Right lobe of liver (tissue), 4 donors: ENCODE measurements at regions not wholly inside any gene's neighbourhood (a gene's known extent, or its start where the extent isn't known, plus 50 kb on each side); places are given as distances from the start of the nearest gene placed in this dataset.

ENCODE experiments used
- POLR2A ChIP-seq: fragments of 450-650 bp; IDR thresholded peaks from one replicate; pipeline ENCODE4 v1.6.1; 2017; ENCODE audit warnings: antibody characterized with exemption, mild to moderate bottlenecking
- TF ChIP-seq, protein P1 (sequence below), 4 donors: fragments of 200-600 bp in 3 of 4; fragments of 450-650 bp in 1 of 4; IDR thresholded peaks; one replicate each; pipeline versions ENCODE4 v1.5.1 to v1.8.0; 2016 to 2022; ENCODE audit warnings: antibody characterized with exemption in 4 of 4, mild to moderate bottlenecking in 2 of 4
- donor health status: DM: no; HTN: no; CAD: no.
- donor health status: DM: no; HTN: no; CAD: no.
- donor health status: DM: no; HTN: yes; CAD: no.

DNA sequence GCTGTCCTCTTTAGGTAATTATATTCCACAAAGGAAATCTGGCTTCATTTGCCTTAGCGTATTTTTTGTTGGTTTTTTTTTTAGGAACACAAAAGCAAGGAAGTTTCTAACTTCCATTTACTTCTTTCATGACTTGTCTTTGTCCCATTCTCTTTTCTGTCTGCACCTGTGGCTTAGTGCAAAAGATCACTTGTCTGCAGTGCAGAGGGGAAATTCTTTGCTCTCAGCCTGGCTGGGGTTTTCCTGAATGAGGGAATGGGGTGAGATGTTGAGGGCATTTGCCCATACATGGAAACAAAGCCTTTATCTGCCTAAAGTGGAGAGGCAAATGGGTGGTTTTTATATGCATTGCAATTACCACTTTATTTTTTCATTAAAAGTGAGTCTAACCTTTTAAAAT, 361.1 kb upstream of the IGFBP3 start:
- TF ChIP-seq, protein P1, sequence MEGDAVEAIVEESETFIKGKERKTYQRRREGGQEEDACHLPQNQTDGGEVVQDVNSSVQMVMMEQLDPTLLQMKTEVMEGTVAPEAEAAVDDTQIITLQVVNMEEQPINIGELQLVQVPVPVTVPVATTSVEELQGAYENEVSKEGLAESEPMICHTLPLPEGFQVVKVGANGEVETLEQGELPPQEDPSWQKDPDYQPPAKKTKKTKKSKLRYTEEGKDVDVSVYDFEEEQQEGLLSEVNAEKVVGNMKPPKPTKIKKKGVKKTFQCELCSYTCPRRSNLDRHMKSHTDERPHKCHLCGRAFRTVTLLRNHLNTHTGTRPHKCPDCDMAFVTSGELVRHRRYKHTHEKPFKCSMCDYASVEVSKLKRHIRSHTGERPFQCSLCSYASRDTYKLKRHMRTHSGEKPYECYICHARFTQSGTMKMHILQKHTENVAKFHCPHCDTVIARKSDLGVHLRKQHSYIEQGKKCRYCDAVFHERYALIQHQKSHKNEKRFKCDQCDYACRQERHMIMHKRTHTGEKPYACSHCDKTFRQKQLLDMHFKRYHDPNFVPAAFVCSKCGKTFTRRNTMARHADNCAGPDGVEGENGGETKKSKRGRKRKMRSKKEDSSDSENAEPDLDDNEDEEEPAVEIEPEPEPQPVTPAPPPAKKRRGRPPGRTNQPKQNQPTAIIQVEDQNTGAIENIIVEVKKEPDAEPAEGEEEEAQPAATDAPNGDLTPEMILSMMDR (IDR thresholded peaks at IDR 0.05) = no peak
- no peak for TF ChIP-seq POLR2A
